ENCODE measurements at regions not wholly inside any gene's neighbourhood (a gene's known extent, or its start where the extent isn't known, plus 50 kb on each side); places are given as distances from the start of the nearest gene placed in this dataset.

GRCh38 chrX:85765651-85766050 is 281.7 kb downstream of the CHM start:
- Histone ChIP-seq H3K23ac (ENCODE audit: insufficient read length) (no peak overlapping the region), H2BK15ac (ENCODE audit: low read length) (no peak overlapping the region), H3K36me3 (ENCODE audit: control insufficient read depth in 2 of 4, insufficient read depth in 4 of 4, low read length in 3 of 4) (no peaks in the 10 kb centered on the region), H3K4ac (replicated peaks; ENCODE audit: insufficient read length, low read depth, low read length) (no peak overlapping the region), H4K91ac (replicated peaks; ENCODE audit: insufficient read length, low read length) (no peak overlapping the region), H2BK20ac (ENCODE audit: low read length) (no peak overlapping the region), H4K8ac (ENCODE audit: extremely low read depth, insufficient read depth, low read length) (no peak overlapping the region), H4K5ac (ENCODE audit: insufficient read length, low read depth, low read length) (no peak overlapping the region), H3K27ac (ENCODE audit: low read depth, low read length) (no peak overlapping the region), H2BK5ac (ENCODE audit: low read depth, low read length) (no peak overlapping the region), H4K20me1 (replicated peaks in 1 of 2; ENCODE audit: control insufficient read depth in 1 of 2, insufficient read depth in 2 of 2, low read length in 2 of 2) (no peaks in the 10 kb centered on the region), H3K4me2 (ENCODE audit: insufficient read depth in 1 of 2, low read depth in 2 of 2, low read length in 2 of 2) (no peak overlapping the region), H3K27me3 (replicated peaks in 1 of 4; ENCODE audit: control insufficient read depth in 3 of 4, extremely low read depth in 1 of 4, insufficient read depth in 3 of 4, low read length in 3 of 4) (no peaks in the 10 kb centered on the region), H3K23me2 (ENCODE audit: low read depth, low read length) (no peaks in the 10 kb centered on the region), H2BK120ac (replicated peaks; ENCODE audit: low read depth, low read length) (no peak overlapping the region), H3K18ac (ENCODE audit: extremely low read depth, low read length) (no peak overlapping the region), H3K79me2 (ENCODE audit: control insufficient read depth in 1 of 2, insufficient read depth in 2 of 2, low read length in 2 of 2) (no peaks in the 10 kb centered on the region), H2AFZ (ENCODE audit: low read length) (no peak overlapping the region), H3K9me3 (ENCODE audit: insufficient read depth in 2 of 2, low read depth in 1 of 2, low read length in 1 of 2) (no peaks in the 10 kb centered on the region), H3K56ac (replicated peaks; ENCODE audit: insufficient read length, low read depth, low read length) (no peak overlapping the region), H2BK12ac (ENCODE audit: low read depth, low read length) (no peak overlapping the region), H3K79me1 (ENCODE audit: low read depth, low read length) (no peaks in the 10 kb centered on the region), H2AK5ac (ENCODE audit: low read depth, low read length) (no peak overlapping the region), H3K4me1 (replicated peaks in 1 of 4; ENCODE audit: control insufficient read depth in 3 of 4, insufficient read depth in 4 of 4, low read length in 3 of 4) (no peaks in the 10 kb centered on the region), H3K14ac (ENCODE audit: insufficient read length) (no peak overlapping the region), H3K9ac (replicated peaks in 1 of 4; ENCODE audit: extremely low read depth in 1 of 4, low read depth in 3 of 4, low read length in 3 of 4) (no peak overlapping the region), H3K4me3 (ENCODE audit: extremely low read depth in 1 of 4, insufficient read depth in 2 of 4, low read depth in 3 of 4, low read length in 4 of 4) (no peak overlapping the region)
- CTCF ChIA-PET (ENCODE audit: partially characterized antibody), result no interaction called here
- TF ChIP-seq POLR2AphosphoS5 (IDR thresholded peaks at IDR 0.05; ENCODE audit: low read depth, low read length) (no peak), CTBP2 (IDR thresholded peaks at IDR 0.05; ENCODE audit: borderline replicate concordance, insufficient read depth, insufficient read length, low read length) (no peak), TAF7 (optimal IDR thresholded peaks at IDR 0.05; ENCODE audit: borderline replicate concordance, low read depth, low read length) (no peak), EGR1 (IDR thresholded peaks at IDR 0.05; ENCODE audit: borderline replicate concordance, low read depth, low read length) (no peak), GTF2F1 (IDR thresholded peaks at IDR 0.05; ENCODE audit: borderline replicate concordance, low read depth, low read length) (no peak), MAX (IDR thresholded peaks at IDR 0.05) (no peak), KDM4A (IDR thresholded peaks at IDR 0.05; ENCODE audit: low read depth, low read length, severe bottlenecking) (no peak), FOSL1 (IDR thresholded peaks at IDR 0.05; ENCODE audit: insufficient read depth, low read depth, low read length) (no peak), SP2 (IDR thresholded peaks at IDR 0.05; ENCODE audit: low read length) (no peak), SRF (IDR thresholded peaks at IDR 0.05; ENCODE audit: low read depth, low read length) (no peak), BACH1 (IDR thresholded peaks at IDR 0.05; ENCODE audit: low read length) (no peak)
- 88% methylated on average over 3 of the region's 3 CpGs; no CpG with 5 or more reads in 1 of the 2 experiments for WGBS, 2 experiments (ENCODE audit: extremely low coverage in 1 of 2, insufficient coverage in 1 of 2, insufficient read length in 1 of 2, insufficient replicate concordance in 2 of 2, low coverage in 1 of 2, low lambda C conversion rate in 2 of 2, missing lambda C conversion rate in 1 of 2)
- FAIRE-seq (no peak), DNase-seq (ENCODE audit: low read depth in 1 of 2, low spot score in 2 of 2) (no peak)
- POLR2A ChIA-PET (ENCODE audit: partially characterized antibody), result no interaction called here
